ENCODE measurements at regions not wholly inside any gene's neighbourhood (a gene's known extent, or its start where the extent isn't known, plus 50 kb on each side); places are given as distances from the start of the nearest gene placed in this dataset.

- no peak for TF ChIP-seq CTCF (IDR thresholded peaks at IDR 0.05)
- no peak for TF ChIP-seq POLR2A (IDR thresholded peaks at IDR 0.05)
Measured at GRCh38 chr2:228268301-228268700, 86.8 kb upstream of the SPHKAP start.

Data from thyroid gland (tissue), 4 donors.